Muscle layer of duodenum (tissue), 2 donors: ENCODE measurements at regions not wholly inside any gene's neighbourhood (a gene's known extent, or its start where the extent isn't known, plus 50 kb on each side); places are given as distances from the start of the nearest gene placed in this dataset.
A peak's percentile ranks its signal among the peaks of the same experiment; 100 is the strongest.
"Not testable (repeated sequence)": the region's sequence is repeated elsewhere in the genome, so short reads cannot be mapped to it uniquely, and the experiment has no call there.

ENCODE experiments used
- H3K27ac ChIP-seq: one replicate; pipeline ENCODE4 v1.7.0; 2013; ENCODE audit warnings: mild to moderate bottlenecking, low read length
- H3K27me3 ChIP-seq: one replicate; pipeline ENCODE4 v1.7.0; 2013; ENCODE audit warnings: low read depth, mild to moderate bottlenecking, control low read depth, low read length
- H3K36me3 ChIP-seq, 2 donors: one replicate each; pipeline ENCODE4 v1.7.0; 2013; ENCODE audit warnings: low read length in 2 of 2, control low read depth in 1 of 2, mild to moderate bottlenecking in 1 of 2; ENCODE audit not compliant: insufficient read depth in 2 of 2, control insufficient read depth in 1 of 2
- H3K4me1 ChIP-seq, 2 donors: one replicate each; pipeline ENCODE4 v1.7.0; 2013; ENCODE audit warnings: low read length in 2 of 2, mild to moderate bottlenecking in 2 of 2, control low read depth in 1 of 2, moderate library complexity in 1 of 2; ENCODE audit not compliant: insufficient read depth in 2 of 2, control insufficient read depth in 1 of 2
- H3K4me3 ChIP-seq, 2 donors: one replicate each; pipeline ENCODE4 v1.7.0; 2013; ENCODE audit warnings: low read length in 2 of 2, low read depth in 1 of 2, mild to moderate bottlenecking in 1 of 2
- H3K9me3 ChIP-seq, 2 donors: one replicate each; pipeline ENCODE4 v1.7.0; 2013; ENCODE audit warnings: low read length in 2 of 2, control low read depth in 1 of 2, mild to moderate bottlenecking in 1 of 2; ENCODE audit not compliant: control insufficient read depth in 1 of 2
- donor health status: healthy.

DNA sequence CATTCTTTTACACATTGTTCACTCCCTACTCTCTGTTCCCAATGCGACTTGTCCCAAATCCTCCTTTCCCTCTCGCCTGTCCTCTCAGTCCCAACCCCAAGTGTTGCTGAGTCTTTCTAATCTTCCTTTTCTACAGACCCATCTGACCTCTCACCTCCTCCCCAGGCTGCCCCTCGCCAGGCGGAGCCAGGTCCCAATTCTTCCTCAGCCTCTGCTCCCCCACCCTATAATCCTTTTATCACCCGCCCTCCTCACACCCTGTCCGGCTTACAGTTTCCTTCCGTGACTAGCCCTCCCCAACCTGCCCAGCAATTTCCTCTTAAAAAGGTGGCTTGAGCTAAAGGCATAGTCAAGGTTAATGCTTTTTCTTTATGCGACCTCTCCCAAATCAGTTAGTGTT lies 373.4 kb downstream of the RND3 start:
- not testable (repeated sequence) for H3K4me1 ChIP-seq, H3K9me3 ChIP-seq, H3K27me3 ChIP-seq, H3K4me3 ChIP-seq, H3K27ac ChIP-seq, H3K36me3 ChIP-seq

DNA sequence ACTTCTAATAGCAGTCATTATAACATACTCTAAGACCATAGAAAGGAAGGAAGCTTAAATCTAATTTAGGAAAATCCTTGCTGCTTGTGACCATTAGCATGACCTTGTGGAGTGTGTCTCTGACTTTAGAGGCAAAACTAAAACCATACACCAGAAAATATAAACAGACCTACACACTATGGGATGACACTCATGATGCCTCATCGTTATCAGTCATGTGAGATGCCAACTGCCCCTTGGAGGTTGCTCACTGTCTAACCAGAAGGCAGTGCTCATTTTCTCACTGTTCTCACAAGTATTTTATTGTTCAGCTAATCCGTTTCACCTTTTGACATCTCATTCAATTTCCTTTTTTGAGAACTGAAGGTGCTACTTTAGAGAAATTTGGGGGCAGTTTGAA lies 376.9 kb downstream of the RND3 start:
- Histone ChIP-seq H3K4me3 (no peak overlapping the region), H3K9me3 (no peaks in the 10 kb centered on the region), H3K36me3 (no peaks in the 10 kb centered on the region), H3K27ac (no peak overlapping the region), H3K27me3 (no peaks in the 10 kb centered on the region), H3K4me1 (no peaks in the 10 kb centered on the region)

DNA sequence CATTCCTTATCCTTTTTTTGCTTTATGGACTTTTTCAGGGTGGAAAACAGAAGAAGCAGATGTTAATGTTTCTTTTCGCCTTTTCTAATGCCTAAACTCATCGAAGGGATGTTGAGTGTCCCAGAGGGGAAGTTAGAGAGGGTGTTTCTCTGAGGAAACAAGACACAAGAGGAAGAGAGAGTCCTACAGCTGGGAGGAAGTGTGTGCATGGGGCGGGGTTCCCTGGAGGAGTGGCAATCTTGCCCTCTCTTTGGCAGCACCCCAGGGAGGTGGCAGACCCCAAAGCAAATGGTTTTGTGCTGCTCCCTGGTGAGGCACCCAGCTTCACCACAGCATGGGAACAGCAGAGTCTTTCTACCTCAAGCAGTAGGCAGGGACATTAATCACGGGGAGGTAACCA lies 377.6 kb downstream of the RND3 start:
- Histone ChIP-seq H3K9me3 (no peaks in the 10 kb centered on the region), H3K4me1 (no peaks in the 10 kb centered on the region), H3K36me3 (no peaks in the 10 kb centered on the region), H3K4me3 (no peak overlapping the region), H3K27ac (no peak overlapping the region), H3K27me3 (no peaks in the 10 kb centered on the region)

DNA sequence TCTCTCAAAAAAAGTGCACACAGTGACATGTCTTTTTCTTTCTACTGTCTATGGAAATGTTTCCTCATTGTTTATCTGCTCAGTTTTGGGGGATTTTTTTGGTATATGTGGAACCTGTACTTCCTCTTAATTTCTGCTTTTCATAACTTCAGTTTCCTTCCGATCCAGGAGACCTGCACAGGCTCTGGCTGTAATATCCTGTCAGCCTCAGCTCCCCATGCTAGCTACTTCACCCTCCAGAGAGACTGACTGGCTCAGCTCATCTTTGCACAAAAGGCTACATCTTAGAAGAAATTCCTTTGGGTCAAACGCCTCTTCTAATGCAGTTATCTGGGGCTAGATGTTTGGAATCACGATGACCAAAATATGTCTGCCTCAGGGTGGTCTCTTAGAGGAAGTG lies 378.4 kb downstream of the RND3 start:
- Histone ChIP-seq H3K4me1 (no peaks in the 10 kb centered on the region), H3K4me3 (no peak overlapping the region), H3K36me3 (no peaks in the 10 kb centered on the region), H3K27ac (no peak overlapping the region), H3K27me3 (no peaks in the 10 kb centered on the region), H3K9me3 (no peaks in the 10 kb centered on the region)

DNA sequence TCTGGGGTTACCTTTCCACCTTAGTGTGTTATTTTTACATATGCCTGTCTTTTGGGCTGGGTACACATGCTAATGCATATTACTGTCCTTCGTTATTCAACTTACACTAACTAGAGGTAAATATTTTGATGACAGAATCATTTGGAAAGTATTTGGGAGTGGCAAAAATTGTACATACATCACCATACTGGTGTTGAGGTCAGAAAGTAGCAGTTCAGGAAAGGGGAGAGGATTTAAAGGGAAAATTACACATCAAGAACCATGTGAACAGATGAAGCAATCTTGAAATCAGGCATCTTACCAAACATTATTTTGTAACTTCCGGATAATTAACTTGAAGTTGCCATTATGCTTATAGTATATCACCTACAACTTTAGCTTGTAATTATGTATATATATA lies 379.7 kb downstream of the RND3 start:
- Histone ChIP-seq H3K27ac (no peak overlapping the region), H3K36me3 (no peaks in the 10 kb centered on the region), H3K4me1 (no peaks in the 10 kb centered on the region), H3K4me3 (no peak overlapping the region), H3K9me3 (no peaks in the 10 kb centered on the region), H3K27me3 (no peaks in the 10 kb centered on the region)

DNA sequence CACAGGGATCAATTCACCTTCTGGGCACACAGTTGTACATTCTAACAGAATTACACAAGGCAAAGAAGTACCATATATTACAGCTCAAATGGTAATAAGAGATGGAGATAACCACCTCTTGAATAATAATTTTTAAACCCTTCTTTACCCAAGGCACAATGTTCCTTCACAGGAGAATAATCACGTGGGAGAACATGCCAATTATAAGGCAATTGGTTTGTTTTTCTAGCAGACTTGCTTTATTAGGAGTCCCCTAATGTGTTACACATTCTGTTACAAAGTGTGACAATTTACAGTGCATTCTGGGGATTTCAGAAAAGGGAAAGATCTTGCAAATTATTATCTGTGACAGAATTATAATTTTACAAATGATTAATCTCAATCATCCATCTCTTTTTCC lies 380.3 kb downstream of the RND3 start:
- Histone ChIP-seq H3K27me3 (no peaks in the 10 kb centered on the region), H3K36me3 (no peaks in the 10 kb centered on the region), H3K9me3 (no peaks in the 10 kb centered on the region), H3K4me3 (no peak overlapping the region), H3K27ac (no peak overlapping the region), H3K4me1 (no peaks in the 10 kb centered on the region)

DNA sequence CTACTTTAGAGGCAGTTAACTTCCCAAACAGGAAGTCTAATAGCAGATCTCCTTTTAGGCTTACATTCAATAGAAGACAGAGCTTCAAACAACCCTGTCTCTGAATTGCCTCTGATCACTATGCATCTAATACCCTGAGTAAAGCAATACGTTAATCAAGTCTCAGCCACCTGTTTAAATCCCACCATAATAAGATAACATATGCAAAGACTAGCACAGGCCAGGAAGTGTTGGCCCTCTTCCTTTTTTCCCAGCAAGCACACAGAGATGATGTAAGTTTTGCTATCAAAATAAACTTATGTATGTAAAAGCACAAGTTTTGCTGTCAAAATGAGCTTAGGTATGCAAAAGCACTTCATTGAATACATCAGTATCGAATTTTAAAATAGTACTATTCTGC lies 385.5 kb downstream of the RND3 start:
- H3K27me3 ChIP-seq = no peaks in the 10 kb centered on the region
- H3K36me3 ChIP-seq = no peaks in the 10 kb centered on the region
- H3K4me3 ChIP-seq = no peak overlapping the region
- no peak overlapping the region for H3K27ac ChIP-seq
- H3K4me1 ChIP-seq = peaks cover 12 to 14% of the 10 kb centered on the region in 2 donors
- no peaks in the 10 kb centered on the region for H3K9me3 ChIP-seq

DNA sequence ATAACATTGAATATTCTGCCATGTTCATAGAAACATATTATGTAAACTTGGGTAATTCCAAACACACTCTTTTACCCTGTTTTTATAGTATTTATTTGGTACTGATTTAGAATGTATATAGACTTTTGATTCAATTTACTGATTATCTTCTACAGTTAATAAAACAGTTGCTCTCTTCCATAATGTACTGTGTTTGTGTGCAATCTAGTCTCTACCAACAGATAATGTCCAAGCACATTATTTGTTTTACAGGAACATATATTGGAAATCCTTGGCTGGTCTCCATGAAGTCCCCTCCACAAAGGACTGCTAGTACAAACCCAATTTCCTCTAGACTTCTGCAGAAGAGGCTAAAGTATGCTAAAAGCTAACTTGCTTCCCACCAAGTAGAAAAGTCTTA lies 386.6 kb downstream of the RND3 start:
- no peak overlapping the region for H3K27ac ChIP-seq
- no peaks in the 10 kb centered on the region for H3K27me3 ChIP-seq

DNA sequence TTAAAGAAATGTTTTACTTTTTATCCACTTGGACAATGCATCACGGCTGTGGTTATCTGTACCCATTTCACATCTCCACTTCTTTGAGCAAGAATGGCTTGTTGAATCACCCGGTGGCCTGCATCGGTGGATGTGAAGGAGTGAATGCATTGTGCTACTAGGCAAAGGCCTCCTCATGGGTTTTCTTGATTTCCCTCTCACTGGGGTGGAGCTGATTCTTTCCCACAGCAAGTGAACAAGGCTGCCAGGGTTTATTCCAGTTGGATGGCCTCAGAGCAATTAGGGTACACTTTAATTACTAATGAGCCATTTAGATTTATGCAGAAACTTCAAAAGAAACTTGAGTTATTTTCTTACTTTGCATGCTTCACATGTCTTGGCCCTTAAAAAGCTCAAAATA lies 387.1 kb downstream of the RND3 start:
- H3K4me1 ChIP-seq = peaks cover 12 to 16% of the 10 kb centered on the region in 2 donors
- no peaks in the 10 kb centered on the region for H3K36me3 ChIP-seq
- no peaks in the 10 kb centered on the region for H3K27me3 ChIP-seq
- H3K27ac ChIP-seq = no peak overlapping the region
- H3K9me3 ChIP-seq = no peaks in the 10 kb centered on the region
- H3K4me3 ChIP-seq = no peak overlapping the region

More for the DNA sequence above, 386.6 kb downstream of the RND3 start:
- Histone ChIP-seq H3K36me3 (no peaks in the 10 kb centered on the region), H3K9me3 (no peaks in the 10 kb centered on the region), H3K4me1 (peaks cover 12 to 14% of the 10 kb centered on the region in 2 donors), H3K4me3 (no peak overlapping the region)

DNA sequence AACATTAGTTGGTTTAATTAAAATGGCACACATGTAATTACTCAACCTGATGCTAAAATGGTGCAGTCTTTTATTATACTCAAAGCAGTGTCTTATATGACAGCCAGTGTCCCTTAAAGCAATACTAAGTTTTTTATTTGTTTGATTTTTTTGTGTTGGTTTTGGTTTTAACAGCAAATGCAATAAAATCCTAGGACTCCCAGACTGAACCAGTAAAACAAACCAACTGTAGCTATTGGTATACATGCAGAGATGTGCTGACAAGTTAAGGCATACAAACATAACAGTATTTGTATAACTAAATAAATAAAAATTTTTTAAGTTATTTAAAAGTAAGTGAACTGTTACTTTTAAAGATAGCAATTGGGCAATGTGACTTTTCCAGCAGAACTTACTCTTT lies 387.7 kb downstream of the RND3 start:
- no peaks in the 10 kb centered on the region for H3K36me3 ChIP-seq
- peaks cover 12 to 17% of the 10 kb centered on the region in 2 donors for H3K4me1 ChIP-seq
- no peaks in the 10 kb centered on the region for H3K27me3 ChIP-seq
- H3K4me3 ChIP-seq = no peak overlapping the region
- no peak overlapping the region for H3K27ac ChIP-seq
- no peaks in the 10 kb centered on the region for H3K9me3 ChIP-seq

DNA sequence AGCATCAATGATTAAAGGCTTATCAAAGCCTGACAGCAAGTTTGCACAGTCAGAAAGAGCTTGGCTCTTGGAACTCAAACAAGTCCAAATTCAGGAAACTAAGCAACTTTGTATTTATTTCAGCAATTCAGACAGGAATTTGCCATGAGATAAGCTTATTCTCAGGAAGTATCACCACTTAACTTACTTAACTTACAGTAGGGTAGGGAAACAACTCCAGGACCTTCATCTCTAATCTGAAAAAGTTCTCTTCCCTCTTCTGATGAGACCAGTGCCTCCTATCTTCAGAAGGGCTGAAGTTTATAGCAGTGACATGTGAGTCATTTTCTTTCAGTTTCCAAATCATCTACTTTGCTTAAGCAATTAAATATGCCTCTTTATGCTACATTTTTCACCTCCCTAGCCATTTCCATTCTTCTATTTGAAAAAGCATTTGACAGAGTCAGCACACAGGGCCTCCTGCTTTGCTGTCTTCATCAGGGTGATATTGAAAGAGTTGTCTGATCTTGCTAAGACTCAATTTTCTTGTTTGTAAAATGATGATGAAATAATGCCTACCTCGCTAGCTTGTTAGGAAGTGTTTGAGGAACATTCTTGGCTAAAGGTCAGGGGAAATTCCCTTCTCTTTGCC lies 389.5 kb downstream of the RND3 start:
- no peaks in the 10 kb centered on the region for H3K9me3 ChIP-seq
- H3K4me3 ChIP-seq = peak overlapping the region in 1 of 2 donors; percentile 23
- H3K27me3 ChIP-seq = no peaks in the 10 kb centered on the region
- no peaks in the 10 kb centered on the region for H3K36me3 ChIP-seq
- H3K4me1 ChIP-seq = peaks cover 12 to 17% of the 10 kb centered on the region in 2 donors
- no peak overlapping the region for H3K27ac ChIP-seq

DNA sequence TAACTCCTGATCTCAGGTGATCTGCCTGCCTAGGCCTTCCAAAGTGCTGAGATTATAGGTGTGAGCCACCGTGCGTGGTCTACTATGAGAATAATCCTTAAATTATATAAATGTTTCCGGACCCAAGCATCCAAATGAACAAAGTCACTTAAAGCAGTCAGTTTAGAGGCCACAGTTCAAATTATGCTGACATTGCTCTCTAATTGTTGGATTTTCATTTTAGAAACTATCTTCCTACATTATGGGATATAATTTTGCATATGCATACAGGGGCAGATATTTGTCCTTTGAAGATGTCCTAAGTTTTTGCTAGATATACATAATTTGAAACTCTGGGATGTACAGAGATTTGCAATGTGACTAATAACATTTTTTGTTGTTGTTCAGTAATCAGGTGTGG lies 390.1 kb downstream of the RND3 start:
- Histone ChIP-seq H3K27ac (no peak overlapping the region), H3K4me3 (no peak overlapping the region), H3K4me1 (peaks cover 12 to 17% of the 10 kb centered on the region in 2 donors), H3K9me3 (no peaks in the 10 kb centered on the region), H3K27me3 (no peaks in the 10 kb centered on the region), H3K36me3 (no peaks in the 10 kb centered on the region)
